ENCODE measurements at regions not wholly inside any gene's neighbourhood (a gene's known extent, or its start where the extent isn't known, plus 50 kb on each side); places are given as distances from the start of the nearest gene placed in this dataset.

GRCh38 chr6:120468486-120468885 lies 865.8 kb downstream of the TBC1D32 start:
- Histone ChIP-seq H3K4me2 (ENCODE audit: insufficient read depth in 1 of 2, low read depth in 2 of 2, low read length in 2 of 2) (no peak overlapping the region), H3K23me2 (ENCODE audit: low read depth, low read length) (no peaks in the 10 kb centered on the region), H3K14ac (ENCODE audit: insufficient read length) (no peak overlapping the region), H3K36me3 (ENCODE audit: control insufficient read depth in 2 of 4, insufficient read depth in 4 of 4, low read length in 3 of 4) (no peaks in the 10 kb centered on the region), H3K27ac (ENCODE audit: low read depth, low read length) (no peak overlapping the region), H4K20me1 (replicated peaks in 1 of 2; ENCODE audit: control insufficient read depth in 1 of 2, insufficient read depth in 2 of 2, low read length in 2 of 2) (no peaks in the 10 kb centered on the region), H2BK20ac (ENCODE audit: low read length) (no peak overlapping the region), H3K79me2 (ENCODE audit: control insufficient read depth in 1 of 2, insufficient read depth in 2 of 2, low read length in 2 of 2) (no peaks in the 10 kb centered on the region), H4K5ac (ENCODE audit: insufficient read length, low read depth, low read length) (no peak overlapping the region), H3K4me3 (ENCODE audit: extremely low read depth in 1 of 4, insufficient read depth in 2 of 4, low read depth in 3 of 4, low read length in 4 of 4) (no peak overlapping the region), H3K9me3 (ENCODE audit: insufficient read depth in 2 of 2, low read depth in 1 of 2, low read length in 1 of 2) (no peaks in the 10 kb centered on the region), H2BK15ac (ENCODE audit: low read length) (no peak overlapping the region), H3K4me1 (replicated peaks in 1 of 4; ENCODE audit: control insufficient read depth in 3 of 4, insufficient read depth in 4 of 4, low read length in 3 of 4) (no peaks in the 10 kb centered on the region), H3K4ac (replicated peaks; ENCODE audit: insufficient read length, low read depth, low read length) (no peak overlapping the region), H3K27me3 (replicated peaks in 1 of 4; ENCODE audit: control insufficient read depth in 3 of 4, extremely low read depth in 1 of 4, insufficient read depth in 3 of 4, low read length in 3 of 4) (no peaks in the 10 kb centered on the region), H4K8ac (ENCODE audit: extremely low read depth, insufficient read depth, low read length) (no peak overlapping the region), H2BK120ac (replicated peaks; ENCODE audit: low read depth, low read length) (no peak overlapping the region), H3K9ac (replicated peaks in 1 of 4; ENCODE audit: extremely low read depth in 1 of 4, low read depth in 3 of 4, low read length in 3 of 4) (no peak overlapping the region), H2BK5ac (ENCODE audit: low read depth, low read length) (no peak overlapping the region), H4K91ac (replicated peaks; ENCODE audit: insufficient read length, low read length) (no peak overlapping the region), H2AK5ac (ENCODE audit: low read depth, low read length) (no peak overlapping the region), H2BK12ac (ENCODE audit: low read depth, low read length) (no peak overlapping the region), H3K23ac (ENCODE audit: insufficient read length) (no peak overlapping the region), H3K18ac (ENCODE audit: extremely low read depth, low read length) (no peak overlapping the region), H3K56ac (replicated peaks; ENCODE audit: insufficient read length, low read depth, low read length) (no peak overlapping the region), H2AFZ (ENCODE audit: low read length) (no peak overlapping the region), H3K79me1 (ENCODE audit: low read depth, low read length) (no peaks in the 10 kb centered on the region)
- FAIRE-seq (no peak), DNase-seq (ENCODE audit: low read depth in 1 of 2, low spot score in 2 of 2) (no peak)
- CTCF ChIA-PET (ENCODE audit: partially characterized antibody): interaction anchor here (1.2 kb wide), 1 partner anchor 90 kb away, joined by 3 read pairs; no protein-coding TSS in a partner anchor
- POLR2A ChIA-PET (ENCODE audit: partially characterized antibody): no interaction called here
- 43% methylated on average over 1 of the region's 1 CpG; no CpG with 5 or more reads in 1 of the 2 experiments for WGBS, 2 experiments (ENCODE audit: extremely low coverage in 1 of 2, insufficient coverage in 1 of 2, insufficient read length in 1 of 2, insufficient replicate concordance in 2 of 2, low coverage in 1 of 2, low lambda C conversion rate in 2 of 2, missing lambda C conversion rate in 1 of 2)
- TF ChIP-seq RNF2 (IDR thresholded peaks at IDR 0.05; ENCODE audit: borderline replicate concordance, low read depth, low read length, missing control alignments, poor library complexity, severe bottlenecking) (no peak), SRF (IDR thresholded peaks at IDR 0.05; ENCODE audit: low read depth, low read length) (no peak), CBX5 (IDR thresholded peaks at IDR 0.05; ENCODE audit: low read depth, low read length) (no peak), TAF7 (optimal IDR thresholded peaks at IDR 0.05; ENCODE audit: borderline replicate concordance, low read depth, low read length) (no peak), BCL11A (IDR thresholded peaks at IDR 0.05; ENCODE audit: low read depth in 2 of 2, low read length in 2 of 2) (no peak), BRCA1 (IDR thresholded peaks at IDR 0.05; ENCODE audit: low read depth, low read length) (no peak), GABPA (IDR thresholded peaks at IDR 0.05; ENCODE audit: borderline replicate concordance, insufficient read depth, low read length) (no peak), ATF3 (IDR thresholded peaks at IDR 0.05; ENCODE audit: insufficient read depth, low read depth, low read length) (no peak), SP2 (IDR thresholded peaks at IDR 0.05; ENCODE audit: low read length) (no peak), YY1 (IDR thresholded peaks at IDR 0.05; ENCODE audit: low read depth, low read length) (no peak), CREB1 (IDR thresholded peaks at IDR 0.05) (no peak), MAFK (IDR thresholded peaks at IDR 0.05; ENCODE audit: low read depth, low read length) (no peak), POU5F1 (IDR thresholded peaks at IDR 0.05; ENCODE audit: low read depth, low read length) (no peak), TBP (IDR thresholded peaks at IDR 0.05; ENCODE audit: low read depth, low read length) (no peak), KDM5A (IDR thresholded peaks at IDR 0.05; ENCODE audit: low read length) (no peak), SP4 (IDR thresholded peaks at IDR 0.05; ENCODE audit: low read length) (no peak)
